GM19328 (cell line): ENCODE measurements at regions not wholly inside any gene's neighbourhood (a gene's known extent, or its start where the extent isn't known, plus 50 kb on each side); places are given as distances from the start of the nearest gene placed in this dataset.

ENCODE experiments used
- ATAC-seq: cut with Tn5 transposase; IDR thresholded peaks from one replicate; pipeline ENCODE4 v1.9.1; 2021; ENCODE audit warnings: mild to moderate bottlenecking, moderate library complexity; ENCODE audit not compliant: unreplicated experiment

DNA sequence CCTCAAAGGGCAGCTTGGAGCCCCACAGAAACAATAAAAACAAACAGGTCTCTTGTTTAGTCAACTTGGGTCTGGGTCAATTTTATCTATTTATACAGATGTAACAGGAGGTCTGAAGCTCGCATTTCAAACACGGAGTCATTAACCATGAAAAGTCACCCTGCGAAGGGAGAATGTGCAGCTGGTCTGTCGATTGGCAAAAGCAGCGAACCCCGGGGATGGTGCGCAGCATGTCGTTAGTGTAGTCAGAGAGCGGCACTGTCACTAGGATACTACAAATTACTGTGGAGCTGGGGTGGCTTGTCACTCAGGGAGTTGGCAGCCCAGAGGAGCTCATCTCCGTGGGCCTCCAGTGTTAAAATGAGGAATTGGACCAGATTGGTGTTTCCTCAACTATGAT lies 190.4 kb upstream of the ARG1 start:
- no peak for ATAC-seq

DNA sequence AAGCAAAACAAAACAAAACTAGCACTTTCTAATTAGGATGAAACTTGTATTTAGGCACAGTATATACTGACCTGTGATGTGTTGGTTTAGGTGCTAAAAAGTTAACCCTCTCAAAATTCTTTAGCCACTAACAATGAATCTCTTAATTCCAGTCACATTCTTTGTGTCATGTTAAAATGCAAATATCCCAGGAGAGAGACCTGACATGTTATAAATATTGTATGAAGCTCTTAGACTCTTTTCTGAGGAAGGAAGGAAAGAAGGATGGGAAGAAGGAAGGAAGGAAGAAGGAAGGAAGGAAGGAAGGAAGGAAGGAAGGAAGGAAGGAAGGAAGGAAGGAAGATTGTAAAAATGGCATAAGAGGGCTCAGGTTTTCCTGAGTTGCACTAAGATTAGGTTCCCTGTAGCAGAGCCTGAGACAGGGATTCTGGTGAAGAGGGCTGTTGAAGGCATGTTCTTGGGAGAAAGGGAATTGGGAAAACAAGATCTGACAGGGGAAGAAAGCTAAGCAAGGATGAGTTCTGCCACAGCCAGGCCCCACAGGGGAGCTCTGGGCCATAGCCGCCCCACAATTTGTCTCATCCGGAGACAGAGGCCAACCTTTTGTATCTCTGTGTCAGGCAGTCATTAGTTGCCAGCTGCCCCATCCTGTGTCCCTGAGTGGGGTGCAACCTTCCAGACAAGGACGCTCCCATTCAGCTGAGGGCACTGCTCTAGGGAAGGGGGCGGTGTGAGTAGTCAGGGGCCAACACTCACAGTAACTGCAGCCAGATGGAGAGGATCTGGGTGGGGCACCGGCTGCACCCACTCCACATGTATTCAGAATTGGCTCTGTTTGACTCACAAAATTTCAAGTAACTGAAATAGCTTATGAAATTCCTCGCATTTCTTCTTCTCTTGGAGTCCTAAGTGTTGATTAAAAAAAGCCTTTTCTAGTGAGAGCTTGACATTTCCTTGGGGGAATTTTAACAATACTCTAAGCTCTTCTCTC lies 189.3 kb upstream of the ARG1 start:
- no peak for ATAC-seq

DNA sequence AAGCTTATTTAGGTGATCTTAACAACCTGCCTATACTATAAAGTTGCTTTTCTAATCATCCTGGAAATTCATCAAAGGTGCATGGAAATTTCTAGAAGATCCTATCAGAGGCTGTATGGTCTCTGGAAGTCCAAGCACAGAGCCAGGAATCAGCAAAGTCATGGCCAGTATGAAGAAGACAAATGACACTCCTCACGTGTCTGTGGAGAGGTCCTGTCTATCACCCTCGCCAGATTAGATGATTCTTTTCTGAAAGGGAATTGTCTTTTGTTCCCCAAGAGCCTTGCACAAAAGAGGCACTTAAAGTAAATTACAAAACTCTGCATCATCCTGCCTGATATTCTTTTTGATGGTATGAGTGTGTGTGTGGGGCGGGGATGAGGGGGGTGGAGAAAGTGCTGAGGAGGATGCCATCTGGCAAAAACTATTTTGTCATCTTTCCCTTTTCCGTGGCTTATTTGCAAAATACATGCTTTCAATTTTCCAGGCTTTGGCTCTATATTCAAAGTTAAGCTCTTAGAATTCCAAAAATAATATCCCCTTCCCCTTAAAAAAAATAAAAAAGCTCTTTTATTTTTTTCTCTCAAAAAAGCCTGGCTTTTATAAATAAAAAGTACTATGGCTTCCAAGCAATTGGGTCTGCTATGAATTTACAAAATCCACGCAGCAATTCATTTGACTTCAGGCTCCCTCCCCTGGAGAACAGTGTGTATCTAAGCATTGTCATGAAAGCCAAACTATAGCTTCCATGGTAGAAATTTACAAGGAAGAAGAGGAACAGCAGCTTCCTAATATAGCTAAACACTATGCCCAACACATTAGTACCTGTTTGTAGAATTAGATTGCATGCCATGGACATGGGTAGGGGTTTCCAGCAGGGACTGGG lies 185.2 kb upstream of the ARG1 start:
- no peak for ATAC-seq

DNA sequence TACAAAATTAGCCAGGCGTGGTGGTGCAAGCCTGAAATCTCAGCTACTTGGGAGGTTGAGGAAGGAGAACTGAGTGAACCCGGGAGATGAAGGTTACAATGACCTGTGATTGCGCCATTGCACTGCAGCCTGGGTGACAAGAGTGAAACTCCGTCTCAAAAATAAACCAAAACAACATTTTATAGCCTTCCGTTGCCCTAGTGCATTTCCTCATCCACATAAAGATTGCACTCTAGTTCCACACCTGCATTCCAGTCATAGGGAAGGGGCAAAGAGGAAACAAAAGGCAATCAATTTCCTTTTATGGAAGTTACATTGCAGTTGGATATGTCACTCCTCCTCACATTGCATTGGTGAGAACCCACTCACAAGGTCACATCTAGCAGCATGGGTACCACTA lies 182.7 kb upstream of the ARG1 start:
- ATAC-seq: no peak

DNA sequence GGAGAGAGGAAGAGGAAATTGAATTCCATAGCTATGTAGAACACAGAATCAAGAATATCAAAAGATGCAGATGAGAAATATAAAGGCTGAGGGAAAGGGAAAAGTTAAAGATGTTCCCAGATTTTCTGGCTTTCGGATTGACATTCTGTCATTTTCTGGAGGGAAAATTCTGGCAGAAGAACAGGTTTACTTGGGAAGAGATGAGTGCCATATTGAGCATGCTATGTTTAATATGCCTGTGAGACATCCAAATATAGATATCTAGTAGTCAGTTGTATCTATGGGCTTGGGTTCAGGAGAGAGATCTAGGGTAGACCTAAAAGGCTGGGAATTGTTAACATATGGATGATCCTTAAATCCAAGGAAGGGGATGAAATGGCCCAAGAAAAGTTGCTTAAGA lies 181.9 kb upstream of the ARG1 start:
- no peak for ATAC-seq

DNA sequence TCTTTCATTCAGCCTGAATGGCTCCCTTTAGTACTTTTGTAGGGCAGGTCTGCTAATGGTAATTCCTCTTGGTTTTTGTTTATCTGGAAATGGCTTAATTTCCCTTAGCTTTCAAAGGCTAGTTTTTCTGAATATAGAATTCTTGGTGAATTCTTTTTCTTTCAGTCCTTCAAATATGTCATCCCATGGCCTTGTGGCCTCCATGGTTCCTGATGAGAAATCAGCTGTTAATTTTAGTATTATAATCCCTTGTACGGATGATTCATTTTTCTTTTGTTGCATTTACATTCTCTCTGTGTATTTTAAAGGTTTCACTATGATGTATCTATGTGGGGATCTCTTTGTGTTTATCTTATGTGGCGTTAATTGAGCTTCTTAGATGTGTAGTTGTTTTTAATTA lies 179.6 kb upstream of the ARG1 start:
- no peak for ATAC-seq

DNA sequence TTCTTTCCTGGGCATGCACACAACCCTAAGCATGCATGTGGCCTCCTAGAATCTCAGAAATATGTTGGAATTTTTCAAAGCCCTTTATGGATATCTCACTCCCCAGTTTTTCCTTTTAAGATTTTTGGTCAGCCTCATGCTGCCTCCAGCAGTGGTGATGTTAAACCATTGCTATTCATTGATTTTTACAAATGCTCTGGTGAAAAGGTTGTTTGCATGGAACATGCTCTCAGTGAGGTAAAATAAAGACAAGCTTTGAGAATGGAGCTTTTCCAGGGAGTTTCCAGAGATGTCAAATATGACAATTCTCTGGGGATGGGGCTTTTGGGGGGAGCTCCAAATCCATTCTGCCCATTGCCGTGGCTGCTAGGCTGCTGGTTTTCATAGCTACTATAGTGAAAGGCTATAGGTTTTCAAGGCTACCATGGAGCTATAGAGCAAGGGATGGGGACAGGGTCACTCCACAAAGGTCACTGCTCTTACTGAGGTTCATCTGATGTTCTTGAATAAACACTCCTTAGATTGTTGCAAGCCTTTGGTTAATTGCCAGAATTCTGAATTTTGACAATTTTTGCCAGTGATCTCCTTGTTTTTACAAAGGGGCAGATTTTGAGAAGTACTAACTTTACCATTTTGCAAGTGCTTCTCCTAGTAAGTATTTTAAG lies 178.1 kb upstream of the ARG1 start:
- no peak for ATAC-seq

DNA sequence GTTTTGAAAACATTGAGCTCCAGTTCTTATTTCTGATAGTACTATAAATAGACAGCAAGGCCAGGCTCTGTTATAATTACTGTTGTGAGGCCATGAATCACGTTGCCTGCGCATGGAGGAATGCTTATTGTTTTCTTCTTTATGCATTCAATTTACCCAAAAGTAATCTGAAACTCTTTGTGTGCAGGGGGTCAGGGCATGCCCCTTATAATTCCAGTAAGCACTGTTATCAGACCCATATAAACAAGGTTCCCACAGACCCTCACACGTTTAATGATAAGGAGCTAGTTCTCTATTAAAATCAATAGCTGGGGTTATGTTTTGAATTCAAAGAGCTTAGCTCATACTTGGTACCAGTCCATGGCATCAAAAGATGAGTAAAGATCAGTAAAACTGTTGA lies 174.8 kb upstream of the ARG1 start:
- ATAC-seq: no peak

DNA sequence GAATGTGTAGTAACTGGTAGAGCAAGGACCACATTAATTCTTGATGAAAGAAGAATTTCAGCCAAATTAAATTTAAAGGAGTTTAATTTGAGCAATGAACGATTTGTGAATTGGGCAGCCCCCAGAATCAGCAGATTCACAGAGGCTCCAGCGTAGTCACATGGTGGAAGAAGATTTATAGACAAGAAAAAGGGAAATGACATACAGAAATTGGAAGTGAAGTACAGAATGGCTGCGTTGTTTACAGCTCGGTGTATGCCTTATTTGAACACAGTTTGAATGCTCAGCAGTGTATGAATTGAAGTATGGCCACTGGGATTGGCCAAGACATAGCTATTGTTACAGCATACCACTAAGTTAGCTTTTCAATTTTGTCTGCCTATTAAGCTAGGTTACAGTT lies 173.6 kb upstream of the ARG1 start:
- no peak for ATAC-seq

DNA sequence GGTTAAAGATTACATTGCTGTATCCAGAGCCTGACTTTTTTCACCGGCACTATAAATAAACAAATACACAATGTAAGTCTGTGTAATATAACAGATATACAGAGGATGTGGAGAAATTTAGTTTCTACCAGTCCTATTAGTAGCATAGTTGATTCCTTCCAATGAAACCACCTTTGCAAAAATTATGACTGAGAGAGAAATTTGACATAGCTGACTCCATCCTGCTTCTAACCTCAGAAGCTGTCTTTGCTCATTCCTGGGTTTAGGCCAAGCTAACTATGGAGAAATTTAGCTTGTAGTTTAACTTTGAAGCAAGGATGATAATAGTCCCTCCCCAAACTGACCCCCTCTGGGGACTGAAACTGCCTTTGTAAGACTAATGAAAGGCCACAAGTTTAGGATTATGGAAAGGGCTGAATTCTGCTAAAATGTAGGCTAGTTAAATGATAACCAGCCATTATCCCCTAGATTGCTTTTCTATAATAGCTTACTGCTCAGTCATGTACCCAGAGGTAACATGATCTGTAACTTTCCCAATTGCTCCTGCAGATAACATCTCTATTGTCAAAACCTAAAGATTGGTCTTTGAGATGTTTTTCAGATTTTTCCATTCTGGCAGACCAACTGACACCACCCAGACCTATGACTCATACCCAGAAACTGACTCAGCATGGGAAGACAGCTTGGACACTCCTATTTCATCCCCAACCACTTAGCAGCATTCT lies 172.8 kb upstream of the ARG1 start:
- ATAC-seq: no peak

DNA sequence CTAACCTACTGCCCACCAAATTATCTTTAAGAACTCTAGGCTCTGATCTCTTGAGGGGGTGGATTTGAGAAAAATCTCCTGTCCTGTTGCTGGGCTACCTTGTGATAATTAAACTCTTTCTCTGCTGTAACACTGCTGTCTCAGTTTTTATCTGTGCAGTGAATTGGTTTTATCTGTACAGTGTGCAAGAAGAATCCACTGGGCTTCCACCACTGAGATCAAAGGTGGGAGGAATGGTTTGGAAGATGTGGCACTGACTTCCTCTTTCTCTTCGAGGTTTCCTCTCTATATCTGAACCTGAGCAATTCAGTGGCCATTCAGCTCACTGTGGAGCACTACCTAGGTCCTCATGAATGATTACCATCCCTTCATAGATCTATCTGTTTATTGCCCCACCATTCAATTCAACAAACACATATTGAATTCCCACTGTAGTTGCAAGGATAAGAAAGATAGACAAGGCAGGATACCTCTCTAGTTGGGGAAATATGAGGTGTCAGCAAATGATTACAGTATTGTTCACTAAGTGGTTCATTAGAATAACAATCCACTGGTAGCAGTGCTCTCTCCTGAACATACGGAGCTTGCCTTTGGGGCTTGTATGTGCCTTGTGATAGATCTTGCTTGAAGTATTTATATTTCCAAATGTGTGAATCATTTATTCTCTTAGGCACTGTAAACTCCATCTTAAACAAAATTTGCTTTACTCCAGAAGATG lies 172.1 kb upstream of the ARG1 start:
- ATAC-seq: no peak

DNA sequence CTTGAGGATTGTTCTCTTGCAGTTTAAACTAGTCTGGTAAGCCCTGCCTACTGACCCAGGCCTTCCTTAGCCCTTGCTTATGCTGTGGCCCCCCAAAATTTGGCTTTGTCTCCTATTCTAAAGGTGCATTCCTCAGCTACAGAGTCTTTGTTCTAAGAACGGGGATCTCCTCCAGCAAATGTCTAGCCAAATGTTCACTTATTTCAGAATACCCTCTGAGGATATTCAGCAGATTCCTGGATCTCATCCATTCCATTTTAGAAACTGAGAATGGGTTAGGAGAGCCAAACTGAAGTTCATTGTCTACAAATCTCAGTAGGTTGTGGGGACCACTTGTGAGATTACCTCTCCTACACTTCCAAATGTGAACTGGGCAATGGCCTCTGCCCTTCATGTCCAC lies 164.2 kb upstream of the ARG1 start:
- ATAC-seq: no peak

DNA sequence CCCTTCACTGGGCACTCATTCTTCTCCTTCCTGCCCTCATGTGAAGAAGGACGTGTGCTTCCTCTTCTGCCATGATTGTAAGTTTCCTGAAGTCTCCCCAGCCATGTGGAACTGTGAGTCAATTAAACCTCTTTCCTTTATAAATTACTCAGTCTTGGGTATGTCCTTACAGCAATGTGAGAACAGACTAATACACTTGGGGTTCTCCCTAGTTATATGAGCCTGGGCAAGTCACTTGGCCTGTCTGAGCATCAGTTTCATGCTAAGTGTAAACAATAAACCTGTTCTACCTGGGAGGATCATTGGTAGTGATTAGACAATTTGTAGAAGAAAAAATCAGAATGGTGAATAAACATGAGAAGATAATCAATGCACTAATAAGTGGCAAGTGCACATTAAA lies 162.2 kb upstream of the ARG1 start:
- ATAC-seq: no peak

DNA sequence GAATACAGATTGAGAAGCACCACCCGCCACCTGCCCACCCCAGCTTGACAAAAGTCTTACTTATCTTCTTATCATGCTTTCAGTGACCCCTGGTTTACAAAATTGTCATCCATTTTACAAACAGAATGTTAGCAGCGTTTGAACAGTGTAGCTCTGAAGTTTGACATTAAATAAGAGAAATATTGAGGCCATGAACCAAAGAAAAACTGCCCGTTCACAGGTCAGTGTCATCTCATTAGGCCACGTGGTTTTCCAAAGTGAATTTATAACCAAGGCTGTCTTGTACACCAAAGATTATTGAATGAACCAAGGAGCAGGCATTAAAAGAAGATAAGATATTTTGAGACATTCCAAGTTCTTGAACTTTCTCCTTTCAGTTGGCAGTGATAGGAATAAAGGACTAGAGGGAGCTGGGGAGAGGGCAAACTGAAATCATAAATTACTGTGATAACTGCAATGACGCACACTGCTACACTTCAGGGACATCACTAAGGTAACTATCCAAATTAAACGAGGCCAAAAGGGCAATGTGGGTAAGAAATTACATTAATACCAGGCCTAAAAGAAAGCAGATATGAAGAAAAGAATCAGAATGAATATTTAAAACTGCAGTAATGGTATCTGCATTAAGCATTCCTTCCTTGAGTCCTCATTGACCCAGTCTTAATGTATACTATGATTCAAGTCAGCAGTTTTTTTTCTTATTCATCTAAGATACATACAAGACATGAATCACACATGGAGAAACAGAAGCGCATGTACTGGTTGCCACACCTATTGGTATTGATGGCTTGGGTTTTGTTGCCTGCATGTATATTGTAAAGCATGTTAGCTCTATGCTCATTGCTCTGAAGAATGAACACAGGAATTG lies 159.8 kb upstream of the ARG1 start:
- no peak for ATAC-seq

DNA sequence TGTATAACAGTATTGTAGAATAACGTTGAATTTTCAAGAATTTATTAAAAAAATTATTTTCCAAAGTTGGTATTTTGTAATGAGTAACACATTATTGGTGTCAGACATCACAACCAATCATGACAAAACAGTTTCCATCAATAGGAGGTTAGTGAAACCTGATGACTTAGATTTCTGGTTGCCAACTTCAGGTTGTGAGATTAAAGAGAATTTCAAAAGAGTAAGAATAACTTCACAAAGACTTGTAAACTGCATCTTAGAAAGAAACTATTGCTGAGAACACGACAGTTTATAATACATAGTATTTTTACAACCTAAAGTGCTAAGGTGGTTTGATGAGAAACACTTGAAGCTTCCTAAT lies 159.2 kb upstream of the ARG1 start:
- ATAC-seq: no peak

DNA sequence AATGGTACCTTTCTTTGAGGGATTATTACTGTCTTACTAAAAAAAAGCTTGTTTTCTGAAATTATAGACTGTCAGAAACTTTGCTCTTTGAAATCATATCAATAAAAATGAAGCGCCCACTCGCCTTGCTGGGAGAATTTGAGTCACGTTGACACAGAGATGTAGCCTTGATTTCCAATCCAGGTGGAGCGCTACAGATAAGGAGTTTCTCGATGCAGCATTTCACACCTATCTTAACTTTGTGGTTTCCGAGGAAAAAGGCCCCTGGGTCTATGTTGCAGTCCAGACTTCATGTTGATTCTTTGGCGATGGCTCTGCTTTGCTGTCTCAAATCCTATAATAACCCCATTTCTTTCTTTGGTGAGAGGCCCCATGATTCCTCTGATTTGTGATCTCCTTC lies 158.1 kb upstream of the ARG1 start:
- no peak for ATAC-seq

DNA sequence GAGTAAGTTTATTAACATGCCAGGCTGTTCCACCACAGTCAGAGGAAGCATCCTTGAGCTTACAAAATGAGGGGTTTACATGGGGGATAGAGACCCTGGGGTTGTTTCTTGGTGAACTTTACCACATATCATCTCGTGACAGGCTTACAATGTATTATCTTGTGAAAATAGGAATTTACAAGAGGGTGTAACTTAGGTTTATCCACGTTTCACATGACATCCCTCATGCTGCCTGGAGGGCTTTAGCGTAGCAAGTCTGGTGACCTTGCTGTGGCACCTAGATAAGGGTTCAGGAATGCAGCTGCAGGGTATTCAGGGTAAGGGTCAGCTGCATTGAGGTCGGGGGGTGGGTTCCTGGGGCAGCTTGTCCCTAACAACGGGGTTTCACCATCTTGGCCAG lies 154.6 kb upstream of the ARG1 start:
- ATAC-seq: no peak

DNA sequence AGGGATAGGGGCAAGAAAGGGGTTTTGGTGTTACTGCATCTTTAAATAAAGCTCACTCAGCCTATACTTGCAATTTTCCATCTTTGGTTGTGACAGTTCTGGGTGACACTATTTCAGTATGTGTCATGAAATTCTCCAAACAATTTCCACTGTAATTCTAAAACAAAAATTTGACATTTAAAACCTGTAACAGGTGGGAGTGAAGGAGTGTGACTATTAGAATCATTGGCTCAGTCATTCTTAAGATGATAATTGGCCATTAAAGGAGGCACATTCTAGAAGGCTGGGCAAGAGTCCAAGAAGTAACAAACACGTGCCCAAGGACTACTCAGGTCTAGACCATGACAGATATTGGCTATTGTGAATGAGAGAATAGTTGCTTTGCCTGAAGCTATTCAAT lies 153.3 kb upstream of the ARG1 start:
- no peak for ATAC-seq

DNA sequence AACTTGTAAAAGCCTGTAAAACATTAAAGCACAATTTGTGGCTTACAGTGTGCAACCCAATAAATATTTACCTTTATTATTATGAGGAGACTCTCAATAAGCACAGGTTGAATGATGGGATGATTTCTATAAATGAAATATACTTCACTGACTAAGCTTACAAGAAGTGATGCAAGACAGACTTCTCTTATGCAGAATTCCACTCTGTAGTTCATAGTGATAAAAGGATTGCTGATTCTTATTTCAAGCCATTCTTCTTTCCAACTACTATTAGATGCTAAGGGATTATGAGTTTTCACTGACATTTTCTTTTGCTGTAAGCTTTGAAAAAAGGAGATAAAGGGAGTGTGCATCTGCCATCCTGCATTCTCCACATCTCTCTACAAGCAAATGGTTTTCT lies 149.0 kb upstream of the ARG1 start:
- no peak for ATAC-seq
